NT2/D1 (cell line): ENCODE measurements at regions not wholly inside any gene's neighbourhood (a gene's known extent, or its start where the extent isn't known, plus 50 kb on each side); places are given as distances from the start of the nearest gene placed in this dataset.
A peak's percentile ranks its signal among the peaks of the same experiment; 100 is the strongest.
"Not testable (repeated sequence)": the region's sequence is repeated elsewhere in the genome, so short reads cannot be mapped to it uniquely, and the experiment has no call there.

Source experiments
- DNase-seq: peaks from one replicate; pipeline ENCODE4 v3.0.0-alpha.2; 2011; ENCODE audit warnings: low read depth, low spot score
- H3K27me3 ChIP-seq: 2 replicates; pipeline ENCODE4 v1.6.0; 2011; ENCODE audit warnings: mild to moderate bottlenecking; ENCODE audit not compliant: insufficient read length, insufficient read depth
- H3K36me3 ChIP-seq: 2 replicates; pipeline ENCODE4 v1.6.1; 2011; ENCODE audit warnings: mild to moderate bottlenecking, low read length, mixed read lengths; ENCODE audit not compliant: insufficient read depth, insufficient read length
- H3K4me1 ChIP-seq: 2 replicates; pipeline ENCODE4 v1.5.1; 2011; ENCODE audit not compliant: insufficient read depth, insufficient read length
- H3K4me3 ChIP-seq: 2 replicates; pipeline ENCODE4 v1.5.1; 2011; ENCODE audit warnings: low read depth; ENCODE audit not compliant: insufficient read length
- H3K9ac ChIP-seq: 2 replicates; pipeline ENCODE4 v1.6.0; 2011; ENCODE audit warnings: low read depth; ENCODE audit not compliant: insufficient read length
- H3K9me3 ChIP-seq: 2 replicates; pipeline ENCODE4 v1.5.1; 2011; ENCODE audit warnings: mild to moderate bottlenecking, low read length; ENCODE audit not compliant: insufficient read depth
- SUZ12 ChIP-seq: IDR thresholded peaks from 2 replicates; pipeline ENCODE4 v1.6.1; 2011; ENCODE audit not compliant: insufficient read length, insufficient read depth; ENCODE audit errors: extremely low read depth
- YY1 ChIP-seq: IDR thresholded peaks from 2 replicates; pipeline ENCODE4 v1.6.1; 2011; ENCODE audit not compliant: insufficient read length, insufficient read depth
- ZNF274 ChIP-seq: IDR thresholded peaks from 2 replicates; pipeline ENCODE4 v1.6.1; 2011; ENCODE audit warnings: mild to moderate bottlenecking, low read depth, low read length

DNA sequence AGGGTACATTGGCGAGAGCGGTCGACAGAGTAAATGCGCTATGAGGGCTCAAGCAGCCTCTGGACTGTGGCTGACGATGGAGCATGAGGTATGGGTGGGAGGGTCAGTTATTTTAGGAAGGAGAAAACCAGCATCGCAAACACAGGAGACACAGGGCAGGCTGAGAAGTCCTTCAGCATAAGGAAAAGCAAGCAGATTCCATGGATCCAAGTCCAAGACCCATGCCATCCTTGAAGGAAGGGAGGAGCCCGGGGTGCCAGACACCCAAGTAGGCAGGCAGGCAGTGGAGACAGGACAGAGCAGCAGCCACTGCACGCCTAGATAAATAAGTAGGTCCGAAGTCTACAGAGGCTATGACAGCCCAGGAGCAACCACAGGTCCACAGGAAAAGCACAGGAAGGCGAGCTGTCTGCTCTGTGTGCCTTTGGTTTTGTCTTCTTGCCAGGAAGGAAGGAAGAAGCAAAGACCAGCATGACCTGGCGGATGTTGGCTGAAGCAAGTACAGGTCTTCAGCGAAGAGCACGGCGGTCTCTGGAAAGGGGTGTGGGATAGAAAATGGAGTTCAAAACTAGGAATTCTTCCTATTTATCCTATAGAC is 76.4 kb upstream of the SLC45A1 start:
- no peaks in the 10 kb centered on the region for H3K4me1 ChIP-seq
- H3K4me3 ChIP-seq = no peak overlapping the region
- no peaks in the 10 kb centered on the region for H3K36me3 ChIP-seq
- DNase-seq = no peak
- H3K9ac ChIP-seq = no peak overlapping the region
- no peaks in the 10 kb centered on the region for H3K27me3 ChIP-seq
- TF ChIP-seq ZNF274 (no peak), YY1 (no peak), SUZ12 (no peak)
- no peaks in the 10 kb centered on the region for H3K9me3 ChIP-seq

DNA sequence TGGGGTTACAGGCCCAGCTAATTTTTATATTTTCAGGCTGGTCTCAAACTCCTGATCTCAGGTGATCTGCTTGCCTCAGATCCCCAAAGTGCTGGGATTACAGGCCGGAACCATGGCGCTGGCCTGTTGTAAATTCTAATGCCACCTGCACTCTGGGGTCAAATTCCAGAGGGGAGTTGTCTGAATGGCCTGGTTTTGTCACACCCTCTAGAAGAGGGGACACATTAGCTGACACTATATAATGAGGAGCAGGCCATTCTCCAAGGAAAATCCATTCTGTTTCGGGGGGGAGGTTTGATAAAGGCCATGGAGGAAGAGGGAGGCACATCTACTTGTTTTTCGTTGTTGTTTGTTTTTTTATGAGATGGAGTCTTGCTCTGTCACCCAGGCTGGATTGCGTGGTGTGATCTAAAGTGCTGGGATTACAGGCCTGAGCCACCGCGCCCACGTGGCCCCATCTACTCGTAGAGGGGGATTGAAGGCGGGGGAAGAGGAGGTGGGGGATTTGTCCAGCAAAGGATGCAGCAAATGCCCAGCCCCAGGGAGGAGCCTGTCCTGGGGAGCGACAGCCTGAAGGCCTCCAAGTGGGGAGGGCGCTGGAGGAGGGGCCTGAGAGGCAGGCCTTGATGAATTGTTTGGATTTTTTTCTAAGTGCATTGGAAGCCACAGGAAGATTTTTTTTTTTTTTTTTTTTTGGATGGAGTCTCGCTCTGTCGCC is 78.4 kb upstream of the SLC45A1 start:
- H3K4me3 ChIP-seq = no peak overlapping the region
- no peaks in the 10 kb centered on the region for H3K9me3 ChIP-seq
- TF ChIP-seq YY1 (no peak), SUZ12 (no peak), ZNF274 (no peak)
- H3K36me3 ChIP-seq = no peaks in the 10 kb centered on the region
- DNase-seq = peak; percentile 69
- no peaks in the 10 kb centered on the region for H3K27me3 ChIP-seq
- no peaks in the 10 kb centered on the region for H3K4me1 ChIP-seq
- H3K9ac ChIP-seq = peak overlapping the region; percentile 3

- Histone ChIP-seq H3K36me3 (no peaks in the 10 kb centered on the region), H3K9me3 (no peaks in the 10 kb centered on the region), H3K9ac (no peak overlapping the region), H3K4me3 (no peak overlapping the region), H3K4me1 (no peaks in the 10 kb centered on the region), H3K27me3 (no peaks in the 10 kb centered on the region)
- no peak for DNase-seq
- TF ChIP-seq YY1 = no peak
Measured at GRCh38 chr1:8239039-8239305, 78.9 kb upstream of the SLC45A1 start.

- Histone ChIP-seq H3K4me3 (no peak overlapping the region), H3K4me1 (no peaks in the 10 kb centered on the region), H3K9ac (peak overlapping the region; percentile 3), H3K9me3 (no peaks in the 10 kb centered on the region), H3K36me3 (no peaks in the 10 kb centered on the region), H3K27me3 (no peaks in the 10 kb centered on the region)
- DNase-seq = no peak
- TF ChIP-seq SUZ12 (no peak), YY1 (no peak), ZNF274 (no peak)
Measured at GRCh38 chr1:8238141-8239038, 79.5 kb upstream of the SLC45A1 start.

DNA sequence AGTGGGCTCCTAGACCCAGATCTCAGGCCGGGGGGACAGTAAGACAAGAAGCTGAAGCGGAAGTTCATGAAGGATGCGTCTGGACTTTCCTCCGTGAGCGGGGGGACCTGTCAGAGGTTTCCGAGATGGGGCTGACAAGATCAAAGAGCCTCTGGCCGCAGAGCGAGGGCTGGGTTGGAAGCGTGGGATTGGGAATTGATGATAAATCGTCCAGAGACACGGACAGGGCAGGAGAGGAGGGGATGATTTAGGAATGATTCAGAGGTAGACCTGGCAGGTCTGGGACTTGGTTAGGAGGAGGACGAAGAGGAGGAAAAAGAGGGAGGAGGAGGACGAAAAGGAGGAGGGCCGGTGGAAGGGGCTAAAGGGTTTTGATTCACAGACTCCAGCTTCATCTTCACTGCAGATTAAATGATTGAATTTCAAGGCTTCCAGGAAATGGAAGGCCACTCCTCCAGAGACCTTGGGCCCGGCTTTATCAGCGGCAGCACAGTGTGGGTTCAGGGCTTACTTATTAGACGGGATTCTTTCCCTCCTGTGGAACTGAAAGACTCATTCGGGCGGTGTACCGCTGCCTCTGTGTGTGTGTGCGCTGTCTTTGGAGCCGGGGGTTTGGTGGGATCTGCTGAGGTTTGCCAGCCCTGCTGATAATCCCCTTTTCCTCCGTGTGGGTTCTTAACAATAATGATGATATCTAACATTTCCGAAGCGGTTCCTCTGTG is 85.7 kb upstream of the SLC45A1 start:
- H3K4me3 ChIP-seq = no peak overlapping the region
- TF ChIP-seq YY1 = no peak
- TF ChIP-seq SUZ12 = no peak
- TF ChIP-seq ZNF274 = no peak
- H3K36me3 ChIP-seq = no peaks in the 10 kb centered on the region
- H3K9ac ChIP-seq = no peak overlapping the region
- DNase-seq = no peak
- no peaks in the 10 kb centered on the region for H3K27me3 ChIP-seq
- no peaks in the 10 kb centered on the region for H3K9me3 ChIP-seq
- H3K4me1 ChIP-seq = no peaks in the 10 kb centered on the region

DNA sequence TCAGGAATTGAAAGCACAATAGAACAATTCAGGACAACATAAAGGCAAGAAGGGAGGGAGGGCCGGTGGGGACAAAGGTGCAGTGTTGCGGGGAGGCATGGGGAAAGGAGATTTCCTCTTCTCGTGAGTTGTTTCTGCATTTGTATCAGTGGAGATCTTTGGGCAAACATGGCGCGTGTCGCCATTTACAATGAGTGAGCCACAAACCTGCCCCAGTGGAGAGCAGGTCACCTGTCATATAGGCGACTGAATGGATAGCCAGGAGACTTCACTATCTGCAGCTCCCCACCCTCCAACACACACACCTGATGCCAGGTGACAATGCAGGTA is 87.7 kb upstream of the SLC45A1 start:
- no peak for DNase-seq
- no peaks in the 10 kb centered on the region for H3K36me3 ChIP-seq
- H3K4me3 ChIP-seq = no peak overlapping the region
- H3K27me3 ChIP-seq = no peaks in the 10 kb centered on the region
- H3K9ac ChIP-seq = no peak overlapping the region
- H3K9me3 ChIP-seq = no peaks in the 10 kb centered on the region
- TF ChIP-seq SUZ12 (no peak), ZNF274 (no peak), YY1 (no peak)
- H3K4me1 ChIP-seq = no peaks in the 10 kb centered on the region

DNA sequence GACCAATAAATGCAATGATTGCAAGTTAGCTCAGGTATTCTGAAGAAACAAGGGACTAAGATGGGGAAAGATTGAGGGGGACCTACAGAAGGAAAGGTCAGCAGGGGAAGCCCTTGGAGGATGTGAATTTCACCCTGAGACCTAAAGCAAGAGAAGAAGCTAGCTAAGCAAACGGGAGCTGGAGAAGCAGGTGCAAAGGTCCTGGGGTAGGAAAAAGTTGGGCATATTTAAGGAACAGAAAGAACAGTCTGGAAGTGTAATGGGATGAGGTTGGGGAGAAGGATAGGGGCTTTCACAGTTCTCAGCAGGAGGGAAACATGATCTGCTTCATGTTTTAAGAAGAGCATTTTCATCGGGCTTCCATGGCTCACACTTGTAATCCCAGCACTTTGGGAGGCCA is 89.7 kb upstream of the SLC45A1 start:
- H3K9ac ChIP-seq = no peak overlapping the region
- H3K27me3 ChIP-seq = no peaks in the 10 kb centered on the region
- TF ChIP-seq SUZ12 (no peak), ZNF274 (no peak), YY1 (no peak)
- DNase-seq = no peak
- no peaks in the 10 kb centered on the region for H3K4me1 ChIP-seq
- no peaks in the 10 kb centered on the region for H3K9me3 ChIP-seq
- H3K36me3 ChIP-seq = no peaks in the 10 kb centered on the region
- no peak overlapping the region for H3K4me3 ChIP-seq

- not testable (repeated sequence) for H3K27me3 ChIP-seq, DNase-seq, H3K4me1 ChIP-seq, H3K9me3 ChIP-seq, H3K36me3 ChIP-seq, H3K9ac ChIP-seq, H3K4me3 ChIP-seq
Measured at GRCh38 chr1:8227674-8228073, 90.2 kb upstream of the SLC45A1 start.
